A549 (cell line): ENCODE measurements at regions not wholly inside any gene's neighbourhood (a gene's known extent, or its start where the extent isn't known, plus 50 kb on each side); places are given as distances from the start of the nearest gene placed in this dataset.

Source experiments
- CHD2 ChIP-seq: fragments of 150-350 bp; IDR thresholded peaks from 2 replicates; pipeline ENCODE4 v1.6.1; 2014; ENCODE audit warnings: low read length; ENCODE audit not compliant: partially characterized antibody
- CTCF ChIP-seq: fragments of >200 bp; sonication (Bioruptor Twin); formaldehyde crosslinking; IDR thresholded peaks from 3 replicates; pipeline ENCODE4 v1.5.1; 2016
- JUN ChIP-seq, 2 experiments: fragments of >200 bp; sonication (Bioruptor Twin); formaldehyde crosslinking; IDR thresholded peaks; 2 replicates in 1 of 2; 3 replicates in 1 of 2; pipeline ENCODE4 v1.6.1; 2016 to 2017
- JUNB ChIP-seq: fragments of >200 bp; sonication (Bioruptor Twin); formaldehyde crosslinking; IDR thresholded peaks from 2 replicates; pipeline ENCODE4 v1.6.1; 2016
- KDM1A ChIP-seq: fragments of 200-600 bp; sonication (generic); IDR thresholded peaks from 2 replicates; pipeline ENCODE4 v1.6.1; 2016; ENCODE audit warnings: low read depth, mild to moderate bottlenecking
- NFE2L2 ChIP-seq: fragments of 150-350 bp; conservative IDR thresholded peaks from 2 replicates; pipeline ENCODE4 v1.6.1; 2014; ENCODE audit warnings: low read length
- POLR2A ChIP-seq: IDR thresholded peaks from 2 replicates; pipeline ENCODE4 v1.6.1; 2012; ENCODE audit warnings: mild to moderate bottlenecking, low read length
- SREBF2 ChIP-seq: fragments of 450-650 bp; IDR thresholded peaks from 2 replicates; pipeline ENCODE4 v1.6.1; 2014; ENCODE audit warnings: mild to moderate bottlenecking, moderate library complexity

DNA sequence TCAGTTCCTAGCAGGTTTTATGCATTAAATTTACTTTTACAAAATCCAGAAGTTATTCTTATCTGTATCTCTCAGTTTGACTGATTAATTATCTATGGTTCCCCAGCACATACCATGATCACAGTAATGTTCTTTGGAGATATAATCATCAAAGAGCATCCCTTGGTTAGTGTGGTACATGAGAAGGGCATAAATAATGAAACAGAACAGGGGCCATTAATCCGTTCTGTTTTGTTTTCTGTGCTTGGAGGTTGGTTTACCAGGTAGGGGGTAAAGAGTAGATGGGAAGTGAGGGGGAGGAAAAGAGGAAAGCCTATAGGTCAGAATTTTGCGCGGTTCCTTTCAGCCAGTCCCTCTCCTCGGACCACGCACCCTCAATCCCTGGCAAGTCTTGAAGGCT is 718.7 kb upstream of the TENM3 start:
- TF ChIP-seq POLR2A = no peak
- TF ChIP-seq KDM1A = no peak
- TF ChIP-seq CHD2 = no peak
- TF ChIP-seq JUN (IDR thresholded peaks at IDR 0.05) = no peak
- no peak for TF ChIP-seq CTCF
- TF ChIP-seq JUNB = no peak
- no peak for TF ChIP-seq SREBF2
- TF ChIP-seq NFE2L2 = no peak
